Thyroid gland (tissue), 4 donors: ENCODE measurements at regions not wholly inside any gene's neighbourhood (a gene's known extent, or its start where the extent isn't known, plus 50 kb on each side); places are given as distances from the start of the nearest gene placed in this dataset.

ENCODE experiments used
- POLR2A ChIP-seq, 2 donors: fragments of 450-650 bp; IDR thresholded peaks; one replicate each; pipeline ENCODE4 v1.6.1; 2017; ENCODE audit warnings: antibody characterized with exemption in 2 of 2, mild to moderate bottlenecking in 2 of 2, moderate library complexity in 1 of 2
- TF ChIP-seq, protein P1 (sequence below), 6 experiments: fragments of 200-600 bp in 3 of 6; fragments of 450-650 bp in 3 of 6; sonication (generic) in 3 of 6; IDR thresholded peaks; one replicate each; pipeline ENCODE4 v1.5.1; 2016 to 2019; ENCODE audit warnings: antibody characterized with exemption in 6 of 6, mild to moderate bottlenecking in 2 of 6, inconsistent platforms in 1 of 6, moderate library complexity in 1 of 6

DNA sequence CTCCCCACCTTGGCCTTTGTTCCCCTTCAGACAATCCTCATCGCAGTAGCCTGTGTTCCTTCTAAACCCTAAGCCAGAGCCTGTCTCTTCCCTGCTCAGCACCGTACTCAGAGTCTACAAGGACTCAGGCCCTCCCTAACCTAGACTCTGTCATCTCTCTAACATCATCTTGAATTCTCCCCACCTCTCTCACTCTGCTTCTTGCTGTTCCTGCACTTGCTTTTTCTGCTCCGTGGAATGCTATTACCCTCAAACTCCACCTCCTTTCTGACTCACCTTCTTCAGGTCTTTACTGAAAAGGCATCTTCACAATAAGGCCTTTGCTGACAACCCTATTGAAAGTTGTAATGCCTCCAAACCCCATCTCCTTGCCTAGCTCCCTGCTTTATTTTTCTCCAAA is 141.0 kb downstream of the DKK1 start:
- TF ChIP-seq, protein P1, sequence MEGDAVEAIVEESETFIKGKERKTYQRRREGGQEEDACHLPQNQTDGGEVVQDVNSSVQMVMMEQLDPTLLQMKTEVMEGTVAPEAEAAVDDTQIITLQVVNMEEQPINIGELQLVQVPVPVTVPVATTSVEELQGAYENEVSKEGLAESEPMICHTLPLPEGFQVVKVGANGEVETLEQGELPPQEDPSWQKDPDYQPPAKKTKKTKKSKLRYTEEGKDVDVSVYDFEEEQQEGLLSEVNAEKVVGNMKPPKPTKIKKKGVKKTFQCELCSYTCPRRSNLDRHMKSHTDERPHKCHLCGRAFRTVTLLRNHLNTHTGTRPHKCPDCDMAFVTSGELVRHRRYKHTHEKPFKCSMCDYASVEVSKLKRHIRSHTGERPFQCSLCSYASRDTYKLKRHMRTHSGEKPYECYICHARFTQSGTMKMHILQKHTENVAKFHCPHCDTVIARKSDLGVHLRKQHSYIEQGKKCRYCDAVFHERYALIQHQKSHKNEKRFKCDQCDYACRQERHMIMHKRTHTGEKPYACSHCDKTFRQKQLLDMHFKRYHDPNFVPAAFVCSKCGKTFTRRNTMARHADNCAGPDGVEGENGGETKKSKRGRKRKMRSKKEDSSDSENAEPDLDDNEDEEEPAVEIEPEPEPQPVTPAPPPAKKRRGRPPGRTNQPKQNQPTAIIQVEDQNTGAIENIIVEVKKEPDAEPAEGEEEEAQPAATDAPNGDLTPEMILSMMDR (IDR thresholded peaks at IDR 0.05): no peak
- no peak for TF ChIP-seq POLR2A (IDR thresholded peaks at IDR 0.05)
